ENCODE measurements at regions not wholly inside any gene's neighbourhood (a gene's known extent, or its start where the extent isn't known, plus 50 kb on each side); places are given as distances from the start of the nearest gene placed in this dataset.

DNA sequence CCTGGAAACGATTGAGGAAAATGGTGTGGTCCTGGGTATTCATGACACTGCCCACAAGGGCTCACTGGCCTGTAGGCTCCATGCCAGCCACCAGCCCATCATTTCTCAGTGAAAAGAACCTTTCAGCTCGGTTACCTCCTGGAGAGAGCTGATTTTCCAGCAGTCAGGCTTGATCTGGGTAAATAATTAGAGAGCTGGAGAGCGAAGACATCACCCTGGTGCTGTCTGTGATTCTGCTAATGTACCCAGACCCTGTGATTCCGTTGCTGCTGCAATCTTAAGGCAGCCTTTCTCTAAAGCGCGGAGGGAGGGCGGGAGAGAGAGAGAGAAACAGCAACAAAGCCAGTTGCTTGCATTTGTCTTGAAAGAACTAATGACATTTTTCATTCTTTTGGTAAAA is 221.9 kb upstream of the TOPAZ1 start:
- Histone ChIP-seq H3K36me3 (ENCODE audit: low read depth) (no peaks in the 10 kb centered on the region), H3K9me3 (no peaks in the 10 kb centered on the region), H3K4me1 (ENCODE audit: low read depth) (no peaks in the 10 kb centered on the region), H3K4me3 (no peak overlapping the region)
- intact Hi-C loops (cut with DNase I, micrococcal nuclease): no loop called here
- TF ChIP-seq, protein P1, sequence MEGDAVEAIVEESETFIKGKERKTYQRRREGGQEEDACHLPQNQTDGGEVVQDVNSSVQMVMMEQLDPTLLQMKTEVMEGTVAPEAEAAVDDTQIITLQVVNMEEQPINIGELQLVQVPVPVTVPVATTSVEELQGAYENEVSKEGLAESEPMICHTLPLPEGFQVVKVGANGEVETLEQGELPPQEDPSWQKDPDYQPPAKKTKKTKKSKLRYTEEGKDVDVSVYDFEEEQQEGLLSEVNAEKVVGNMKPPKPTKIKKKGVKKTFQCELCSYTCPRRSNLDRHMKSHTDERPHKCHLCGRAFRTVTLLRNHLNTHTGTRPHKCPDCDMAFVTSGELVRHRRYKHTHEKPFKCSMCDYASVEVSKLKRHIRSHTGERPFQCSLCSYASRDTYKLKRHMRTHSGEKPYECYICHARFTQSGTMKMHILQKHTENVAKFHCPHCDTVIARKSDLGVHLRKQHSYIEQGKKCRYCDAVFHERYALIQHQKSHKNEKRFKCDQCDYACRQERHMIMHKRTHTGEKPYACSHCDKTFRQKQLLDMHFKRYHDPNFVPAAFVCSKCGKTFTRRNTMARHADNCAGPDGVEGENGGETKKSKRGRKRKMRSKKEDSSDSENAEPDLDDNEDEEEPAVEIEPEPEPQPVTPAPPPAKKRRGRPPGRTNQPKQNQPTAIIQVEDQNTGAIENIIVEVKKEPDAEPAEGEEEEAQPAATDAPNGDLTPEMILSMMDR (IDR thresholded peaks at IDR 0.05): no peak
- ATAC-seq: no peak
- DNase-seq: no peak

DNA sequence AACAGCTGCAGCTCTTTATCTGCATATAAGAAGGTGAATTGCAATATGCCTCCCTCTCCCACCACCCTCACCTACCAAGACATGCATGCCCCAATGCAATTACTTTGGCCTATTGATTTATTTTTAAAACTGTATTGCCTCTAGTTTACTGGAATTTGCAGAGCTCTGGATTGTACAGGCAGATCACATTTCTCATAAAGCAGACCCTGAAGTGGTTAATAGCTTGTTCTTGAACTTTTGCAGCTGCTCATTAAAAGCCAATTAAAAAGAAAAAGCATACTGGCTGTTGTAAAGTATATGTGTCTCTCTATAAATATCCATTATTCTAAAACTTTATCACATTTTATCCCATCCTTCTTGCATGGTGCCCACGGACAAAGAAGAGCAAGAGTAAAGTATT is 221.5 kb upstream of the TOPAZ1 start:
- ATAC-seq (no peak), DNase-seq (no peak)
- Histone ChIP-seq H3K36me3 (ENCODE audit: low read depth) (no peaks in the 10 kb centered on the region), H3K4me3 (no peak overlapping the region), H3K9me3 (no peaks in the 10 kb centered on the region), H3K4me1 (ENCODE audit: low read depth) (no peaks in the 10 kb centered on the region)
- TF ChIP-seq, protein P1 (IDR thresholded peaks at IDR 0.05): no peak
- intact Hi-C loops (cut with DNase I, micrococcal nuclease): no loop called here

GRCh38 chr3:44021651-44022594 is 219.8 kb upstream of the TOPAZ1 start:
- intact Hi-C loops (cut with DNase I, micrococcal nuclease): no loop called here
- TF ChIP-seq, protein P1 (IDR thresholded peaks at IDR 0.05): no peak
- H3K4me3 ChIP-seq: no peak overlapping the region
- DNase-seq: no peak
- H3K9me3 ChIP-seq: no peaks in the 10 kb centered on the region
- H3K36me3 ChIP-seq (ENCODE audit: low read depth): no peaks in the 10 kb centered on the region
- no peaks in the 10 kb centered on the region for H3K4me1 ChIP-seq (ENCODE audit: low read depth)
- no peak for ATAC-seq

DNA sequence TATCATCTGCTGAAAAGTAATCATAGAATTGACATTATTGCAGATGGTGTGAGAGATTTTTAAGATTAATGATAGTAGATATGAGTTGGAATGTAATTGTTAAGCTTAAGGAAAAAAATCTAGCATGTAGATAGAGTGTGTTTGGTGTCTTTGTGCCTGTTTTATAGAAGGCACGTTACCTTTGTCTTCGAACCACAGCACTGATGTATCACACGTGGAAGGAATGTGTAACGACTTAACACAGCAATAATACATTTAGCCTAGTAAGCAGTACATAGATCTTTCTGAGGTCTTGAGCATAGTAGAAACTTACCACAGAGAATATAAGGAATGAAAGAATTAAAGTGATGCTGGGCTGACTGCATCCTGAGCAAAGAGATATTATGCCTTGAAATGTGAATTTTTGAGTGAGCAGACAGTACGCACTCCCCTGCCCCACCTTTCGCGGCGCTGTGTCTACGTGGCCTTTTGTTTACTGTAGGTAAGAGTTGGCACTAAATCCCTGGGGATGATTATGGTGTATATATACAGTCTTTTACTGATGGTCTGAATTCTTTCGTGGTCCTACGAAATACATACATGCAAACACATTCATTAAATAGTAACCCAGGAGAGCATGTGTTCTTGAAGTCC is 217.6 kb upstream of the TOPAZ1 start:
- intact Hi-C loops (cut with DNase I, micrococcal nuclease): no loop called here
- H3K9me3 ChIP-seq: no peaks in the 10 kb centered on the region
- H3K4me1 ChIP-seq (ENCODE audit: low read depth): no peaks in the 10 kb centered on the region
- no peak for DNase-seq
- TF ChIP-seq, protein P1 (IDR thresholded peaks at IDR 0.05): no peak
- ATAC-seq: no peak
- no peak overlapping the region for H3K4me3 ChIP-seq
- H3K36me3 ChIP-seq (ENCODE audit: low read depth): no peaks in the 10 kb centered on the region

- Histone ChIP-seq H3K4me1 (ENCODE audit: low read depth) (no peaks in the 10 kb centered on the region), H3K9me3 (no peaks in the 10 kb centered on the region), H3K36me3 (ENCODE audit: low read depth) (no peaks in the 10 kb centered on the region), H3K4me3 (no peak overlapping the region)
- DNase-seq: no peak
- no peak for ATAC-seq
- TF ChIP-seq, protein P1 (IDR thresholded peaks at IDR 0.05): no peak
- intact Hi-C loops (cut with DNase I, micrococcal nuclease): no loop called here
Measured at GRCh38 chr3:44026220-44026865, 215.3 kb upstream of the TOPAZ1 start.
